ENCODE measurements at regions not wholly inside any gene's neighbourhood (a gene's known extent, or its start where the extent isn't known, plus 50 kb on each side); places are given as distances from the start of the nearest gene placed in this dataset.

GRCh38 chr1:81226603-81226928 lies 574.2 kb upstream of the ADGRL2 start:
- no peak for DNase-seq (ENCODE audit: low read depth in 1 of 2, low spot score in 1 of 2)
- Histone ChIP-seq H3K27ac (replicated peaks) (no peak overlapping the region), H3K27me3 (ENCODE audit: insufficient read depth, poor library complexity, severe bottlenecking) (no peaks in the 10 kb centered on the region), H3K4me3 (replicated peaks; ENCODE audit: insufficient read depth, low read length) (no peak overlapping the region)
- TF ChIP-seq, protein P1, sequence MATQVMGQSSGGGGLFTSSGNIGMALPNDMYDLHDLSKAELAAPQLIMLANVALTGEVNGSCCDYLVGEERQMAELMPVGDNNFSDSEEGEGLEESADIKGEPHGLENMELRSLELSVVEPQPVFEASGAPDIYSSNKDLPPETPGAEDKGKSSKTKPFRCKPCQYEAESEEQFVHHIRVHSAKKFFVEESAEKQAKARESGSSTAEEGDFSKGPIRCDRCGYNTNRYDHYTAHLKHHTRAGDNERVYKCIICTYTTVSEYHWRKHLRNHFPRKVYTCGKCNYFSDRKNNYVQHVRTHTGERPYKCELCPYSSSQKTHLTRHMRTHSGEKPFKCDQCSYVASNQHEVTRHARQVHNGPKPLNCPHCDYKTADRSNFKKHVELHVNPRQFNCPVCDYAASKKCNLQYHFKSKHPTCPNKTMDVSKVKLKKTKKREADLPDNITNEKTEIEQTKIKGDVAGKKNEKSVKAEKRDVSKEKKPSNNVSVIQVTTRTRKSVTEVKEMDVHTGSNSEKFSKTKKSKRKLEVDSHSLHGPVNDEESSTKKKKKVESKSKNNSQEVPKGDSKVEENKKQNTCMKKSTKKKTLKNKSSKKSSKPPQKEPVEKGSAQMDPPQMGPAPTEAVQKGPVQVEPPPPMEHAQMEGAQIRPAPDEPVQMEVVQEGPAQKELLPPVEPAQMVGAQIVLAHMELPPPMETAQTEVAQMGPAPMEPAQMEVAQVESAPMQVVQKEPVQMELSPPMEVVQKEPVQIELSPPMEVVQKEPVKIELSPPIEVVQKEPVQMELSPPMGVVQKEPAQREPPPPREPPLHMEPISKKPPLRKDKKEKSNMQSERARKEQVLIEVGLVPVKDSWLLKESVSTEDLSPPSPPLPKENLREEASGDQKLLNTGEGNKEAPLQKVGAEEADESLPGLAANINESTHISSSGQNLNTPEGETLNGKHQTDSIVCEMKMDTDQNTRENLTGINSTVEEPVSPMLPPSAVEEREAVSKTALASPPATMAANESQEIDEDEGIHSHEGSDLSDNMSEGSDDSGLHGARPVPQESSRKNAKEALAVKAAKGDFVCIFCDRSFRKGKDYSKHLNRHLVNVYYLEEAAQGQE (IDR thresholded peaks at IDR 0.05; ENCODE audit: insufficient replicate concordance, low read depth): no peak
- TF ChIP-seq GABPA (IDR thresholded peaks at IDR 0.05; ENCODE audit: low read depth) (no peak), SPI1 (IDR thresholded peaks at IDR 0.05; ENCODE audit: borderline replicate concordance, low read depth) (no peak), CTCF (IDR thresholded peaks at IDR 0.05; ENCODE audit: insufficient read depth, low read length) (no peak), POLR2AphosphoS5 (IDR thresholded peaks at IDR 0.05; ENCODE audit: low read depth) (no peak)

DNA sequence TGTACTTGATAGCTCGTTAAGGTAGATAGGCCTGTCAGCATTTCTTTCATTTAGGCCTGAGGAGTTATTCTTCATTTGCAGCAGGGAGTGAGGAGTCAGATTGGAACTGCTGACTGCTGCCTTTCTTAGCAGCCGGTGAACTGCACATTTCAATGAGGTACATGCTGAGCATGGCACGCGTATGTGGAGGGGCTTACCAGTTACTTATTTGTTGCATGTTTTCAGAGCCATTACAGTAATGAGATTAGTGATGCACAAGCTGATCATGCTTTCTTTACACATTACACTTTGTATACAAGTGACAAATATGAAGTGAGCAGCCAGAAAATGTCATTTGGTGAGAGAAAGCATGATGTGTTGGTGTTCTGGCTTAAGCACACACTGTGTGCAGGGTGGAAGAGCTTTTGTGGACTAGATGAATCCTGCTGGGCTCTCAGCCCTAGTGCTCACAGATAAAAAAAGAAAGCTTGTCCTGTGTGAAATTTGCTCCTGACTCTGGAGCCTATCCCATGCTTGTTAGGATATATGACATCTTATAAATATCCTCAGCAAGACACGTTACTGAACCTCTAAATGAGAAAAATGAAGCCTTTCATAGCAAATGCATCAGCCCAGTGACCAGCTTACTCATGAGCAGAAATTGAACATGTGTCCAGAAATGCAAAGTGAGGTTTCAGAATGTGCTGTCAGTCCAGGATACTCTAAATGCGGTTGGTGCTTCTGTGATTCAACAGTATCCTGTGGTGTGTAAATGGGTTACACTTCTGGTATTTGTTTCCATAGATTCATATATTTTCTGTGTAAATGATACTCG lies 574.7 kb upstream of the ADGRL2 start:
- DNase-seq (ENCODE audit: low read depth in 1 of 2, low spot score in 1 of 2): no peak
- no peak for TF ChIP-seq SPI1 (IDR thresholded peaks at IDR 0.05; ENCODE audit: borderline replicate concordance, low read depth)
- TF ChIP-seq CTCF (IDR thresholded peaks at IDR 0.05; ENCODE audit: insufficient read depth, low read length): no peak
- TF ChIP-seq GABPA (IDR thresholded peaks at IDR 0.05; ENCODE audit: low read depth): no peak
- TF ChIP-seq, protein P1 (IDR thresholded peaks at IDR 0.05; ENCODE audit: insufficient replicate concordance, low read depth): no peak
- no peak for TF ChIP-seq POLR2AphosphoS5 (IDR thresholded peaks at IDR 0.05; ENCODE audit: low read depth)
- no peak overlapping the region for H3K4me3 ChIP-seq (replicated peaks; ENCODE audit: insufficient read depth, low read length)
- no peak overlapping the region for H3K27ac ChIP-seq (replicated peaks)
- H3K27me3 ChIP-seq (ENCODE audit: insufficient read depth, poor library complexity, severe bottlenecking): no peaks in the 10 kb centered on the region

DNA sequence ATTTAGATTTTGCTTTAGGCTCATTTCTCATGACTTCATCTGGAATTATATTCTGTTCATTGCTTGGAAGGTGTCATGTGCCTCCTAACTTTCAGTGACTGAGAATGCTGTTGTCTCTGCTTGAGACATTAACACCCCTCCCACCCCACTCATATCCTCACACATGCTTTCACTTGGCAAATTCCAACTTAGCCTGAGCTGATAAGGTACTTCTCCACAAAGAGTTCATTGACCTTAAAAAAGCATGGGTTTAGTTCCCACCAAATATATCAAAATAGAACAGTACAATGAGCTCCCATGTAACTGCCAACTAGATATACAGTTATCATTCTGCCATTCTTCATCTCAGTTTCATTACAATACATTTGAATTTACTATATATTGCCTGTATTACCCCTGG lies 576.5 kb upstream of the ADGRL2 start:
- DNase-seq (ENCODE audit: low read depth in 1 of 2, low spot score in 1 of 2): no peak

More for the DNA sequence above, 576.5 kb upstream of the ADGRL2 start:
- H3K4me3 ChIP-seq (replicated peaks; ENCODE audit: insufficient read depth, low read length): no peak overlapping the region
- no peak overlapping the region for H3K27ac ChIP-seq (replicated peaks)
- TF ChIP-seq, protein P1 (IDR thresholded peaks at IDR 0.05; ENCODE audit: insufficient replicate concordance, low read depth): no peak
- H3K27me3 ChIP-seq (ENCODE audit: insufficient read depth, poor library complexity, severe bottlenecking): no peaks in the 10 kb centered on the region
